ENCODE measurements at regions not wholly inside any gene's neighbourhood (a gene's known extent, or its start where the extent isn't known, plus 50 kb on each side); places are given as distances from the start of the nearest gene placed in this dataset.

DNA sequence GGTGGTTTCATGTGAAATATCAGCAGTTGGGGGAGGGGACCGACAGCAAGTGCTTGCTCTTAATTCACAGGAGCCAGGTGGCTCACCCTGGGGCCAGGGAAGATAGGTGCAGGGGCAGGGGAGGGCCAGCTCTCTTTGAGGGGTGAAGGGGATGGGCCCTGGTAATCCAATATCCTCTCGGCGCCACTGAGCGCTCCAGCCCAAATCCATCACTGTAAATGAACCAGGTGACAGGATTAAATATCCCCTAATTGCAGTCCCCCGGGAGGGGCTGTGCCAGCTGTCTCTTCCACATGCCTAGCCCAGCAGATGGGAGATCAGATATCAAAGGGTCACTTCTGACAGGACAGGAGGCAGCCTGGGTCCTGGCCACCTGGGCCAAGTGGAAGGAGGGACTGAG, 531.8 kb upstream of the CADM1 start:
- no peaks in the 10 kb centered on the region for H4K20me1 ChIP-seq (ENCODE audit: insufficient read depth, low read length)
- H3K4me2 ChIP-seq (replicated peaks; ENCODE audit: extremely low read depth, low read length, poor library complexity, severe bottlenecking), result no peak overlapping the region
- no peak for DNase-seq
- no peaks in the 10 kb centered on the region for H3K27me3 ChIP-seq (ENCODE audit: control insufficient read depth in 2 of 2, insufficient read depth in 2 of 2, low read length in 2 of 2)
- Mint-ChIP-seq H3K27ac (no peak overlapping the region), H3K27me3 (ENCODE audit: low read depth in 3 of 3) (peaks cover 2 to 9% (median 7%) of the 10 kb centered on the region in 3 donors), H3K4me3 (no peak overlapping the region), H3K36me3 (no peaks in the 10 kb centered on the region), H3K4me1 (no peaks in the 10 kb centered on the region), H3K9me3 (peaks cover 0 to 2% (median 0%) of the 10 kb centered on the region in 7 donors)
- H3K4me1 ChIP-seq (ENCODE audit: control insufficient read depth in 1 of 2, insufficient read depth in 2 of 2, low read length in 2 of 2), result no peaks in the 10 kb centered on the region
- no peak overlapping the region for H3K27ac ChIP-seq (ENCODE audit: low read depth in 1 of 2, low read length in 2 of 2)
- intact Hi-C loops (cut with micrococcal nuclease), result no loop called here
- no peaks in the 10 kb centered on the region for H3K36me3 ChIP-seq (replicated peaks in 1 of 2; ENCODE audit: control insufficient read depth in 1 of 2, insufficient read depth in 2 of 2, low read length in 2 of 2)
- no peak for TF ChIP-seq CTCF (IDR thresholded peaks at IDR 0.05)
- no peaks in the 10 kb centered on the region for H3K9me3 ChIP-seq (replicated peaks in 1 of 2; ENCODE audit: control insufficient read depth in 1 of 2, insufficient read depth in 1 of 2, low read length in 2 of 2)
- WGBS (ENCODE audit: insufficient coverage), result 73% methylated on average over 4 of the region's 5 CpGs
- H3K79me2 ChIP-seq (ENCODE audit: insufficient read depth, low read length), result no peaks in the 10 kb centered on the region
- no peak overlapping the region for H3K9ac ChIP-seq (ENCODE audit: insufficient read depth, low read length, poor library complexity, severe bottlenecking)
- no peak overlapping the region for H3K4me3 ChIP-seq (replicated peaks in 1 of 3; ENCODE audit: low read depth in 2 of 3, low read length in 3 of 3)
- no peak overlapping the region for H2AFZ ChIP-seq (ENCODE audit: insufficient read depth, low read depth, low read length, poor library complexity, severe bottlenecking)

DNA sequence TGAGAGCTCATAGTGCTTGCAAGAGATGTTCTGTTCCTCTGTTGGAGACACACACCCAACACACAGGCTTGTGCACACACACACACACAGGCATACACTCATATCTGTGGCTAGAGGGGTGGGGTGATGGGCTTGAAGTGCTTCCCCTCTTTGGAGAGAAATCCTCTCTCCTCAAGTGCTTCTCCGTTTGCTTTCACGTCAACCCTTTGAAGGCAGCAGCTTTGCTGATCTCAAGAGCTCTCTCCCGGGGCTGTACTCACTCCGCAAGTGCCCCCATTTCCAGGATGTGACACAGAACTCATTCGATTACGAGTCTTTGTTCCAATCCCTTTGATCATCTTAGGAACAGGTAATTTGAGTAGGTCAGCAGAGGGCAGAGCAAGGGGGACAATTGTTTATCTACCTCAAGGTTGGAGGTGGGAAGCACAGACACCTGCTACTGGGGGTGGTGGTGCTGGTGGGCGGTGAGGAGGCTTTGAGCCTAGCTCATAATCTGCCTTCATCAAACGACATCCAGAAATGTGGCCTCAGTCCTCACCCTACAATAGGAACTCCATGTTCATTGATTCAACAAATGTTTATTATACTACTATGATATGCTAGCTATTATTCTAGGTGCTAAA, 529.8 kb upstream of the CADM1 start:
- peaks cover 2 to 9% (median 7%) of the 10 kb centered on the region in 3 donors for H3K27me3 Mint-ChIP-seq (ENCODE audit: low read depth in 3 of 3)
- no peaks in the 10 kb centered on the region for H3K36me3 Mint-ChIP-seq
- Histone ChIP-seq H3K4me1 (ENCODE audit: control insufficient read depth in 1 of 2, insufficient read depth in 2 of 2, low read length in 2 of 2) (no peaks in the 10 kb centered on the region), H3K79me2 (ENCODE audit: insufficient read depth, low read length) (no peaks in the 10 kb centered on the region), H3K4me3 (replicated peaks in 1 of 3; ENCODE audit: low read depth in 2 of 3, low read length in 3 of 3) (no peak overlapping the region), H3K27me3 (ENCODE audit: control insufficient read depth in 2 of 2, insufficient read depth in 2 of 2, low read length in 2 of 2) (no peaks in the 10 kb centered on the region), H3K9me3 (replicated peaks in 1 of 2; ENCODE audit: control insufficient read depth in 1 of 2, insufficient read depth in 1 of 2, low read length in 2 of 2) (no peaks in the 10 kb centered on the region), H3K36me3 (replicated peaks in 1 of 2; ENCODE audit: control insufficient read depth in 1 of 2, insufficient read depth in 2 of 2, low read length in 2 of 2) (no peaks in the 10 kb centered on the region), H2AFZ (ENCODE audit: insufficient read depth, low read depth, low read length, poor library complexity, severe bottlenecking) (no peak overlapping the region), H3K4me2 (replicated peaks; ENCODE audit: extremely low read depth, low read length, poor library complexity, severe bottlenecking) (no peak overlapping the region), H3K9ac (ENCODE audit: insufficient read depth, low read length, poor library complexity, severe bottlenecking) (no peak overlapping the region), H3K27ac (ENCODE audit: low read depth in 1 of 2, low read length in 2 of 2) (no peak overlapping the region), H4K20me1 (ENCODE audit: insufficient read depth, low read length) (no peaks in the 10 kb centered on the region)
- H3K9me3 Mint-ChIP-seq, result peaks cover 0 to 2% (median 0%) of the 10 kb centered on the region in 7 donors
- H3K4me3 Mint-ChIP-seq, result no peak overlapping the region
- intact Hi-C loops (cut with micrococcal nuclease), result no loop called here
- H3K27ac Mint-ChIP-seq, result no peak overlapping the region
- WGBS (ENCODE audit: insufficient coverage), result 40% methylated on average over 1 of the region's 8 CpGs
- TF ChIP-seq CTCF (IDR thresholded peaks at IDR 0.05), result no peak
- no peak for DNase-seq
- H3K4me1 Mint-ChIP-seq, result no peaks in the 10 kb centered on the region

All from CD14-positive monocyte (primary cell).